H4 (cell line): ENCODE measurements at regions not wholly inside any gene's neighbourhood (a gene's known extent, or its start where the extent isn't known, plus 50 kb on each side); places are given as distances from the start of the nearest gene placed in this dataset.
"Not testable (repeated sequence)": the region's sequence is repeated elsewhere in the genome, so short reads cannot be mapped to it uniquely, and the experiment has no call there.

ENCODE experiments used
- DNase-seq: peaks from one replicate; pipeline ENCODE4 v3.0.0-alpha.2; 2015; ENCODE audit warnings: low spot score

GRCh38 chrY:3974362-3974761, 395.5 kb downstream of the TGIF2LY start:
- DNase-seq, result not testable (repeated sequence)

DNA sequence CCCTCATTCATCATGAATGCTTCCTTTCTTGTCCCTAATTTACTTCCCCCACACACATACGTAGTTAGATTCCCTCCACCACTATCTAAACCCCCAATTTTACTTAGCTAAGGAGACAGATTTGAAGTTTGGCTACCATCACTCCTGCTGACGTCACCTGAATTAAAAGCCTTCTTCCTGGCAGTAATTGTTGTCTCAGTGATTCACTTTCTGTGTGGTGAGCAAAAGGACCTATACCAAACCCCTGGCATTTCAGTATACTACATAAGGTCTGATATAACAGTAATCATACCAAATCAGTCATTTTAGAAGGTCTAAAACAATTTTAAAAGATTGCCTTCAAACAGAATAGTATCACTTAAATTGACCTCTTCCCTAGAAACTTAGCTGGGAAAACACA, 396.1 kb downstream of the TGIF2LY start:
- not testable (repeated sequence) for DNase-seq

DNA sequence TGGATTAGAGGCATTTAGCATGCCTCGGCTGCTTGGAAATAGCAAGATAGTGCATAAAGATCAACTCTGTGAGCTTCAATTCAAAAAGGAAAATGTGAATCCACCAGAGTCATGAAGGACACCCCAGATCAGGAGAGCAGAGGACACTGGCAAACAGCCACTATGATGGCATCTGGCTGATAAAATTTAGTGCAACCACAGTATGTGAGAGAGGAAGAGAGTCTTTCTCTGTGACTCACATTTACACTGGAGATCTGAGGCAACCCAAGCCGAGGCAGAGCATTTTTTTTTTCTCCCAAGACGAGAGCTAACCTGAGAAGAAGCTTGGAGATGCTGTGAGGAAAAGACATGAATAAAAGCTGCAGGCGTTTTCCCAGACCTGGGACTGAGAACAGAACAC, 401.9 kb downstream of the TGIF2LY start:
- DNase-seq, result peak; percentile 1

DNA sequence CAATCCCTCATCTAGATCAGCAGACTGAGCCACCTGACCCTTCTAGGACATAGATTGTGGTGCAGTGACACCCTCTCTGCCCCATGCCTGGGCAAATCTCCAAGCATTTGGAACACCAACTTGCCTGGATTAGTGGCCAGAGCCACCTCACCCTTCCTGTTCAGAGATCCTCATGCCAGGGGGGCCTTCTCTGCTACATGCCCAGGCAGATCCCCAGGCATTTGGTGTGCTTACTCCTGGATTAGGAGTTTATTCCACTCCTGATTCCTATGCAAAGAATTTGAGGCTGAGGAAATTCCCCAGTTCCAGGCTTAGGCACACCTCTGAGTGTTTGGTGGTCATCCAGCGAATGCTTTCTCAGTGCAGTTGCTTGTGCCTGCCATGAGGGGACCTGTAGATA, 402.9 kb downstream of the TGIF2LY start:
- DNase-seq, result not testable (repeated sequence)
